Ishikawa (cell line): ENCODE measurements at regions not wholly inside any gene's neighbourhood (a gene's known extent, or its start where the extent isn't known, plus 50 kb on each side); places are given as distances from the start of the nearest gene placed in this dataset.

ENCODE experiments used
- CEBPB ChIP-seq: IDR thresholded peaks from 2 replicates; pipeline ENCODE4 v1.6.1; 2012
- CREB1 ChIP-seq: IDR thresholded peaks from 2 replicates; pipeline ENCODE4 v1.6.1; 2012; ENCODE audit warnings: low read depth
- EGR1 ChIP-seq: IDR thresholded peaks from 2 replicates; pipeline ENCODE4 v1.6.1; 2012
- EP300 ChIP-seq: IDR thresholded peaks from 2 replicates; pipeline ENCODE4 v1.6.1; 2012; ENCODE audit warnings: borderline replicate concordance
- FOXM1 ChIP-seq: IDR thresholded peaks from 2 replicates; pipeline ENCODE4 v1.6.1; 2012; ENCODE audit warnings: low read depth, borderline replicate concordance
- NFIC ChIP-seq: IDR thresholded peaks from 2 replicates; pipeline ENCODE4 v1.6.1; 2012
- RAD21 ChIP-seq: IDR thresholded peaks from 2 replicates; pipeline ENCODE4 v1.6.1; 2012; ENCODE audit warnings: low read depth
- TAF1 ChIP-seq: IDR thresholded peaks from 2 replicates; pipeline ENCODE4 v1.6.1; 2012; ENCODE audit warnings: low read depth, mild to moderate bottlenecking
- TCF12 ChIP-seq: IDR thresholded peaks from 2 replicates; pipeline ENCODE4 v1.6.1; 2012; ENCODE audit warnings: low read depth
- TEAD4 ChIP-seq: IDR thresholded peaks from 2 replicates; pipeline ENCODE4 v1.6.1; 2012
- YY1 ChIP-seq: IDR thresholded peaks from 2 replicates; pipeline ENCODE4 v1.6.1; 2012; ENCODE audit warnings: low read depth
- ZBTB7A ChIP-seq: IDR thresholded peaks from 2 replicates; pipeline ENCODE4 v1.6.1; 2012; ENCODE audit warnings: low read depth
- TF ChIP-seq, protein P1 (sequence below): IDR thresholded peaks from 2 replicates; pipeline ENCODE4 v1.6.1; 2012
- TF ChIP-seq, protein P2 (sequence below): IDR thresholded peaks from 2 replicates; pipeline ENCODE4 v1.6.1; 2012
- TF ChIP-seq, protein P3 (sequence below): IDR thresholded peaks from 2 replicates; pipeline ENCODE4 v1.6.1; 2012; ENCODE audit warnings: low read depth, mild to moderate bottlenecking

DNA sequence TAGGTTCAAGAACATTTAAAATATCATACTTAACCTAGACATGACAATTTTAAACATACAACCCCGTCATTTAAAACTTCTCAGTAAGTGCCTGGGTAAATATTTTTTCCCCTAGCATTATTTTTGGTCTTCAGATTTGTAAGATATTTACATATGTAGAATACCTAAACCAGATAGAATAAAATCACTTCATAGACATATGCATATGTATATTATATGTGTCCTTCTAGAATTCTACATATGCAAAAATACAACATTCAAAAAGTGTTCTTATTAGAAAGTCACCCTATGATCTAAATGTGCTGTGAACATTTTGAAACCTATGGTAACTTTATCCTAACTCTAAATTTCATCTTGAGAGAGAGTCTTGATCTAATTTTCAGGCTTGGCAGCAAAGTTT, 1467.0 kb upstream of the B3GALT2 start:
- TF ChIP-seq YY1 (no peak), TAF1 (no peak)
- TF ChIP-seq, protein P1, sequence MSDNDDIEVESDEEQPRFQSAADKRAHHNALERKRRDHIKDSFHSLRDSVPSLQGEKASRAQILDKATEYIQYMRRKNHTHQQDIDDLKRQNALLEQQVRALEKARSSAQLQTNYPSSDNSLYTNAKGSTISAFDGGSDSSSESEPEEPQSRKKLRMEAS = no peak

DNA sequence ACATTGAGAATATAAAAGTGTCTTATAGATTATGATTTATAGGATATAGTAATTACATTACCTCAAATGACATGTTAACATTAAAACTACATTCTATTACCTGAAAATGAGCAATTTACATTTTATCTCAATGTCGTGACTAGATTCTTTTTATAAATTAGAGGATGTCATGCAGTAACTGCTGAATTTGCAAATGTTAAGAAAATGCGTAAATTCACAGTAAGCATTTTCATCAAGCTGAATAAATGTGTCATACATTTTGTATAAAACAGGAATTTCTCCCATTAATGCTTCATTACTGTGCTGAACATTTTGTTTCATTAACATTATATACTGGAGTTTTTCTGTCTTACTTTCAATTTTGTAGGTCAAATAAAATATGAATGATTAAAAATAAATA, 1460.7 kb upstream of the B3GALT2 start:
- no peak for TF ChIP-seq EP300

DNA sequence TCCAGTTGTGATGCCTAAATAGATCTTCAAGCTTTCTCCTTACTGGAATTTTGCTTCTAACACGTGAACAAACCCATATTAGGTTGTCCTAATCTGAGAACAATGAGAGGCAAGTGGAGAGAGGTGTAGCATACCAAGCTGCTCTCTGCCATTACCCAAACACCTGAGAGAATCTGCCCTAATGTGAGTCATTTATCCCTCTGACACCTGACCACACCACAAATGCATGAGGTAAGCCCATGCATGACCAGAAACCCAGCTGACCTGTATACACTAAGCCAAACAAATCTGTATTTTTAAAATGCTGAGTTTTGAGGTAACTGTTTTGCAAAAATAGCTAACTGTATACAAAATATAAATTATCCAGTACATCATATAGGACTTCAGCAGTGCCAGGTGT, 1458.1 kb upstream of the B3GALT2 start:
- no peak for TF ChIP-seq EP300
- no peak for TF ChIP-seq EGR1
- no peak for TF ChIP-seq CREB1
- TF ChIP-seq, protein P2, sequence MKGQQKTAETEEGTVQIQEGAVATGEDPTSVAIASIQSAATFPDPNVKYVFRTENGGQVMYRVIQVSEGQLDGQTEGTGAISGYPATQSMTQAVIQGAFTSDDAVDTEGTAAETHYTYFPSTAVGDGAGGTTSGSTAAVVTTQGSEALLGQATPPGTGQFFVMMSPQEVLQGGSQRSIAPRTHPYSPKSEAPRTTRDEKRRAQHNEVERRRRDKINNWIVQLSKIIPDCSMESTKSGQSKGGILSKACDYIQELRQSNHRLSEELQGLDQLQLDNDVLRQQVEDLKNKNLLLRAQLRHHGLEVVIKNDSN = no peak
- TF ChIP-seq, protein P1 = no peak
- no peak for TF ChIP-seq RAD21
- no peak for TF ChIP-seq YY1
- TF ChIP-seq, protein P3, sequence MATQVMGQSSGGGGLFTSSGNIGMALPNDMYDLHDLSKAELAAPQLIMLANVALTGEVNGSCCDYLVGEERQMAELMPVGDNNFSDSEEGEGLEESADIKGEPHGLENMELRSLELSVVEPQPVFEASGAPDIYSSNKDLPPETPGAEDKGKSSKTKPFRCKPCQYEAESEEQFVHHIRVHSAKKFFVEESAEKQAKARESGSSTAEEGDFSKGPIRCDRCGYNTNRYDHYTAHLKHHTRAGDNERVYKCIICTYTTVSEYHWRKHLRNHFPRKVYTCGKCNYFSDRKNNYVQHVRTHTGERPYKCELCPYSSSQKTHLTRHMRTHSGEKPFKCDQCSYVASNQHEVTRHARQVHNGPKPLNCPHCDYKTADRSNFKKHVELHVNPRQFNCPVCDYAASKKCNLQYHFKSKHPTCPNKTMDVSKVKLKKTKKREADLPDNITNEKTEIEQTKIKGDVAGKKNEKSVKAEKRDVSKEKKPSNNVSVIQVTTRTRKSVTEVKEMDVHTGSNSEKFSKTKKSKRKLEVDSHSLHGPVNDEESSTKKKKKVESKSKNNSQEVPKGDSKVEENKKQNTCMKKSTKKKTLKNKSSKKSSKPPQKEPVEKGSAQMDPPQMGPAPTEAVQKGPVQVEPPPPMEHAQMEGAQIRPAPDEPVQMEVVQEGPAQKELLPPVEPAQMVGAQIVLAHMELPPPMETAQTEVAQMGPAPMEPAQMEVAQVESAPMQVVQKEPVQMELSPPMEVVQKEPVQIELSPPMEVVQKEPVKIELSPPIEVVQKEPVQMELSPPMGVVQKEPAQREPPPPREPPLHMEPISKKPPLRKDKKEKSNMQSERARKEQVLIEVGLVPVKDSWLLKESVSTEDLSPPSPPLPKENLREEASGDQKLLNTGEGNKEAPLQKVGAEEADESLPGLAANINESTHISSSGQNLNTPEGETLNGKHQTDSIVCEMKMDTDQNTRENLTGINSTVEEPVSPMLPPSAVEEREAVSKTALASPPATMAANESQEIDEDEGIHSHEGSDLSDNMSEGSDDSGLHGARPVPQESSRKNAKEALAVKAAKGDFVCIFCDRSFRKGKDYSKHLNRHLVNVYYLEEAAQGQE = no peak
- no peak for TF ChIP-seq TEAD4
- TF ChIP-seq FOXM1 = no peak
- no peak for TF ChIP-seq ZBTB7A
- no peak for TF ChIP-seq TAF1
- TF ChIP-seq CEBPB = no peak
- no peak for TF ChIP-seq NFIC
- TF ChIP-seq TCF12 = no peak

DNA sequence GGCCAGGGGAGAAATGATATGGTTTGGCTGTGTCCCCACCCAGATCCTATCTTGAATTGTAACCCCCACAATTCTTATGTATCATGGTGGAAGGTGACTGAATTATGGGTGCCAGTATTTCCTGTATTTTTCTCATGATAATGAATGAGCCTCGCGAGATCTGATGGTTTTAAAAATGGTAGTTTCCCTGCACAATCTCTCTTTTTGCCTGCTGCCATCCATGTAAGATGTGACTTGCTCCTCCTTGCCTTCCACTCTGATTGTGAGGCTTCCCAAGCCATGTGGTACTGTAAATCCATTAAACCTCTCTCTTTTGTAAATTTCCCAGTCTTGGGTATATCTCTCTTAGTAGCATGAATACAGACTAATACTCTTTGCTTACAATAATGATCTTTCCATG, 1453.9 kb upstream of the B3GALT2 start:
- TF ChIP-seq TCF12 = no peak
- no peak for TF ChIP-seq EP300
- no peak for TF ChIP-seq CREB1
- no peak for TF ChIP-seq TEAD4
- TF ChIP-seq CEBPB = no peak
- TF ChIP-seq ZBTB7A = no peak
- TF ChIP-seq, protein P1 = no peak
- TF ChIP-seq TAF1 = no peak
- no peak for TF ChIP-seq NFIC
- TF ChIP-seq YY1 = no peak
- no peak for TF ChIP-seq FOXM1

DNA sequence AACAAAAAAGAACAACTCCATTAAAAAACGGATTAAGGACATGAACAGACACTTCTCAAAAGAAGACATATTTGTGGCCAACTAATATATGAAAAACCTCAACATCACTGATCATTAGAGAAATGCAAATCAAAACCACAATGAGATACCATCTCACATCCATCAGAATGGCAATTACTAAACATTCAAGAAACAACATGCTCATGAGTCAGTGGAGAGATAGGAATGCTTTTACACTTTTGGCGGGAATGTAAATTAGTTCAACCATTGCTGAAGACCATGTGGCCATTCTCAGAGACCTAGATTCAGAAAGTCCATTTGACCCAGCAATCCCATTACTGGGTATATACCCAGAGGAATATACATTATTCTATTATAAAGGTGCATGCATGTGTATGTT, 1442.6 kb upstream of the B3GALT2 start:
- TF ChIP-seq, protein P3 = no peak
- no peak for TF ChIP-seq CREB1
- TF ChIP-seq YY1 = no peak

DNA sequence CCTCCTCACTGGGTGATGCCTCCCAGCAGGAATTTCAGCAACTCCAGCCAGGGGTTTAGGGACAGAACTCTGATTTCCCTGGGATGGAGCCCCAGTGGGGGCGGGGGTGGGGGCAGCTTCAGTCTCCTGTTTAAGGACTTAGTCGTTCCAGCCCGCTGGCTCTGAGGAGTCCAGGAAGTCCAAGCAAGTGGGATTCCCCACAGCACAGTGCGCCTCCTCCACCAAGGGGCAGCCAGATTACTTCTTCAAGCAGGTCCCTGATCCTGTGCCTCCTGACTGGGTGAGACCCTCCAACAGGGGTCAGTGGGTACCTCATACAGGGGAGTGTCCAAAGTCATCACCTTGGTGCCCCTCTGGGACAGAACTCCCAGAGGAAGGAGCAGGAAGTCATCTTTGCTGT, 1438.4 kb upstream of the B3GALT2 start:
- no peak for TF ChIP-seq FOXM1
- no peak for TF ChIP-seq RAD21
- no peak for TF ChIP-seq CREB1
- TF ChIP-seq ZBTB7A = no peak
- no peak for TF ChIP-seq EP300

DNA sequence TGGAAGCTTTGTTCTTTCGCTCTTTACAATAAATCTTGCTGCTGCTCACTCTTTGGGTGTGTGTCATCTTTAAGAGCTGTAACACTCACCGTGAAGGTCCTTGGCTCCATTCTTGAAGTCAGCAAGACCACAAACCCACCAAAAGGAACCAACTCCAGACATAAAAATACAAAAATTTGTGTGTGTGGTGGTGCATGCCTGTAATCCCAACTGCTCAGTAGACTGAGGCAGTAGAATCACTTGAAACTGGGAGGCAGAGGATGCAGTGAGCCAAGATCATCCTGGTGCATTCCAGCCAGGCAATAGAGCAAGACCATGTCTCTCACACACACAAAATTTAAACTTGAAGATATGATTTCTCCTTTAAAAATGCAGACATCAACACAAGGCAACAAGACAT, 1431.7 kb upstream of the B3GALT2 start:
- no peak for TF ChIP-seq CEBPB

DNA sequence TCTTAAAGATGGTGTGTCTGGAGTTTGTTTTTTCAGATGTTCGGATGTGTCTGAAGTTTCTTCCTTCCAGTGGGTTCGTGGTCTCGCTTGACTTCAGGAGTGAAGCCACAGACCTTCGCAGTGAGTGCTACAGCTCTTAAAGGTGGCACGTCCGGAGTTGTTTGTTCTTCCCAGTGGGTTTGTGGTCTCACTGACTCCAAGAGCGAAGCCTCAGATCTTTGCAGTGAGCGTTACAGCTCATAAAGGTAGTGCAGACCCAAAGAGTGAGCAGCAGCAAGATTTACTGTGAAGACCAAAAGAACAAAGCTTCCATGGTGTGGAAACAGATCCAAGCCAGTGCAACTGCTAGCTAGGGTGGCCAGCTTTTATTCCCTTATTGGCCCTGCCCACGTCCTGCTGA, 1430.4 kb upstream of the B3GALT2 start:
- TF ChIP-seq YY1 = no peak
- no peak for TF ChIP-seq CEBPB
- TF ChIP-seq ZBTB7A = no peak
- no peak for TF ChIP-seq EGR1
- TF ChIP-seq TAF1 = no peak
- no peak for TF ChIP-seq TCF12
- no peak for TF ChIP-seq RAD21
- TF ChIP-seq, protein P2 = no peak
- TF ChIP-seq NFIC = no peak
- no peak for TF ChIP-seq EP300
- TF ChIP-seq, protein P1 = no peak
- TF ChIP-seq CREB1 = no peak
- TF ChIP-seq FOXM1 = no peak
- TF ChIP-seq TEAD4 = no peak
- TF ChIP-seq, protein P3 = no peak
